HepG2 (cell line): ENCODE measurements at regions not wholly inside any gene's neighbourhood (a gene's known extent, or its start where the extent isn't known, plus 50 kb on each side); places are given as distances from the start of the nearest gene placed in this dataset.

Source experiments
- AHR ChIP-seq: IDR thresholded peaks from 2 replicates; pipeline ENCODE4 v1.6.1; 2018; ENCODE audit warnings: missing genetic modification reagents, missing compliant biosample characterization
- NFATC3 ChIP-seq: sonication (generic); formaldehyde crosslinking; IDR thresholded peaks from 2 replicates; pipeline ENCODE4 v1.5.1; 2020; ENCODE audit warnings: mild to moderate bottlenecking, missing genetic modification reagents
- RELA ChIP-seq: sonication (generic); formaldehyde crosslinking; IDR thresholded peaks from 2 replicates; pipeline ENCODE4 v1.4.0; 2020; ENCODE audit warnings: missing genetic modification reagents
- RXRA ChIP-seq: sonication (generic); formaldehyde crosslinking; IDR thresholded peaks from 2 replicates; pipeline ENCODE4 v1.5.1; 2020; ENCODE audit warnings: missing genetic modification reagents
- SOX5 ChIP-seq: IDR thresholded peaks from 2 replicates; pipeline ENCODE4 v1.6.1; 2016; ENCODE audit warnings: borderline replicate concordance
- ZNF30 ChIP-seq: sonication (generic); formaldehyde crosslinking; IDR thresholded peaks from 2 replicates; pipeline ENCODE4 v1.5.0; 2020; ENCODE audit warnings: mild to moderate bottlenecking, missing genetic modification reagents
- ZNF557 ChIP-seq: sonication (generic); formaldehyde crosslinking; IDR thresholded peaks from 2 replicates; pipeline ENCODE4 v1.4.0; 2020; ENCODE audit warnings: missing genetic modification reagents
- ZNF850 ChIP-seq: sonication (generic); formaldehyde crosslinking; conservative IDR thresholded peaks from 2 replicates; pipeline ENCODE4 v1.9.0; 2021; ENCODE audit warnings: mild to moderate bottlenecking, missing genetic modification reagents
- ZSCAN22 ChIP-seq: sonication (generic); formaldehyde crosslinking; IDR thresholded peaks from 2 replicates; pipeline ENCODE4 v1.4.0; 2020; ENCODE audit warnings: mild to moderate bottlenecking, missing genetic modification reagents
- TF ChIP-seq, protein P1 (sequence below): sonication (generic); formaldehyde crosslinking; IDR thresholded peaks from 2 replicates; pipeline ENCODE4 v1.5.0; 2020; ENCODE audit warnings: mild to moderate bottlenecking, missing genetic modification reagents, borderline replicate concordance
- TF ChIP-seq, protein P2 (sequence below): sonication (generic); formaldehyde crosslinking; IDR thresholded peaks from 2 replicates; pipeline ENCODE4 v1.4.0; 2020; ENCODE audit warnings: mild to moderate bottlenecking, missing genetic modification reagents
- TF ChIP-seq, protein P3 (sequence below): sonication (generic); formaldehyde crosslinking; IDR thresholded peaks from 2 replicates; pipeline ENCODE4 v1.4.0; 2020; ENCODE audit warnings: low read depth, mild to moderate bottlenecking, missing genetic modification reagents
- TF ChIP-seq, protein P4 (sequence below): sonication (generic); formaldehyde crosslinking; IDR thresholded peaks from one replicate; pipeline ENCODE4 v1.5.1; 2020; ENCODE audit warnings: mild to moderate bottlenecking, missing genetic modification reagents; ENCODE audit errors: not compliant biosample characterization

DNA sequence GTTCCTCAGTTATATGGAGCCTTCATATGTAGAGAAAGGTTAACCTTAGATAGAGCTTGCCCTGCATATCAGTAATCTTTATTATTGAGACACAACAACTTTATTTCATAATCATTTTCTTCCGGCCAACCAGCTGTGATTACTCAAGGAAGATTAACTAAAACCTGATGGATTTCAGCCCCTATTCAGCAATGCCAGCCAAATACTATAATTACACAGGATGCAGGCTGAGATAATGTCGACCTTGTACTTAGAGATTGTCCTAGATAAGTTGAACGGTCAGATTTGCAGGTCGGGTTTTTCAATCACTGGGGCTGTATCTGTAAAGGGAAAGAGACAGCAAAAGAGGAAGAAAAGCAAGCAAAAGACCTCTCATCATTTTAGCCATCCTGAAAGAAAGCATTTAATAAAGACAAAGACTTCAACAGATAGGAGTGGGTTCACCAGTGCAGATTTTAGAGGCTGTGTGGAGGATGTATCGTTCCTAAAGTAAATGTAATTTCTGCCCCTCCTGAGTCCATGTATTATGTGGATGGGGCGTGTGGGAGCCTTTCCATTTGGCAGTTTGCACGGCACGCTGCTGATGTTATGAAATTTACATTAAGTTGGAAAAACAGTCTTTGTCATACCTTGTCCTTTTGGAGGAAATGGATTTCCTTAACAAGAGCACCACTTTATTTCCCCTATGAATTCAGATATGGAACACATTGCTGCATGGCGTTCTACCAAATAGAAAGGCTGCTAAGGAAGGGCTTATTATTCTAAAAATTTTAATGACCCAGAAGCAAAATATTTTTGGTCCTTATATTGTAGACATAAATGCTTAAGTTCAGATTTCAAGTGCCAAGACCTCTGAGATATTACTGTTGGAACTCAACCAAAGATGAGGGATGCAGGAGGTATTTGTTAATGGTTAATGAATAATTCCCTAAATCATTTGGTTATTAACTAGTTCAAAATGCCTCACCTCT, 496.7 kb downstream of the SPRY1 start (continued):
- TF ChIP-seq, protein P1, sequence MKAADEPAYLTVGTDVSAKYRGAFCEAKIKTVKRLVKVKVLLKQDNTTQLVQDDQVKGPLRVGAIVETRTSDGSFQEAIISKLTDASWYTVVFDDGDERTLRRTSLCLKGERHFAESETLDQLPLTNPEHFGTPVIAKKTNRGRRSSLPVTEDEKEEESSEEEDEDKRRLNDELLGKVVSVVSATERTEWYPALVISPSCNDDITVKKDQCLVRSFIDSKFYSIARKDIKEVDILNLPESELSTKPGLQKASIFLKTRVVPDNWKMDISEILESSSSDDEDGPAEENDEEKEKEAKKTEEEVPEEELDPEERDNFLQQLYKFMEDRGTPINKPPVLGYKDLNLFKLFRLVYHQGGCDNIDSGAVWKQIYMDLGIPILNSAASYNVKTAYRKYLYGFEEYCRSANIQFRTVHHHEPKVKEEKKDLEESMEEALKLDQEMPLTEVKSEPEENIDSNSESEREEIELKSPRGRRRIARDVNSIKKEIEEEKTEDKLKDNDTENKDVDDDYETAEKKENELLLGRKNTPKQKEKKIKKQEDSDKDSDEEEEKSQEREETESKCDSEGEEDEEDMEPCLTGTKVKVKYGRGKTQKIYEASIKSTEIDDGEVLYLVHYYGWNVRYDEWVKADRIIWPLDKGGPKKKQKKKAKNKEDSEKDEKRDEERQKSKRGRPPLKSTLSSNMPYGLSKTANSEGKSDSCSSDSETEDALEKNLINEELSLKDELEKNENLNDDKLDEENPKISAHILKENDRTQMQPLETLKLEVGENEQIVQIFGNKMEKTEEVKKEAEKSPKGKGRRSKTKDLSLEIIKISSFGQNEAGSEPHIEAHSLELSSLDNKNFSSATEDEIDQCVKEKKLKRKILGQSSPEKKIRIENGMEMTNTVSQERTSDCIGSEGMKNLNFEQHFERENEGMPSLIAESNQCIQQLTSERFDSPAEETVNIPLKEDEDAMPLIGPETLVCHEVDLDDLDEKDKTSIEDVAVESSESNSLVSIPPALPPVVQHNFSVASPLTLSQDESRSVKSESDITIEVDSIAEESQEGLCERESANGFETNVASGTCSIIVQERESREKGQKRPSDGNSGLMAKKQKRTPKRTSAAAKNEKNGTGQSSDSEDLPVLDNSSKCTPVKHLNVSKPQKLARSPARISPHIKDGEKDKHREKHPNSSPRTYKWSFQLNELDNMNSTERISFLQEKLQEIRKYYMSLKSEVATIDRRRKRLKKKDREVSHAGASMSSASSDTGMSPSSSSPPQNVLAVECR (CRISPR knock-in tag), result no peak
- TF ChIP-seq RELA (CRISPR knock-in tag) (no peak), RXRA (CRISPR knock-in tag) (no peak), ZSCAN22 (CRISPR knock-in tag) (no peak), NFATC3 (no peak), SOX5 (CRISPR knock-in tag) (no peak; the same call in 1 of the 2 replicates), ZNF557 (no peak), AHR (CRISPR knock-in tag) (no peak), ZNF850 (no peak), ZNF30 (CRISPR knock-in tag) (no peak)
- TF ChIP-seq, protein P2, sequence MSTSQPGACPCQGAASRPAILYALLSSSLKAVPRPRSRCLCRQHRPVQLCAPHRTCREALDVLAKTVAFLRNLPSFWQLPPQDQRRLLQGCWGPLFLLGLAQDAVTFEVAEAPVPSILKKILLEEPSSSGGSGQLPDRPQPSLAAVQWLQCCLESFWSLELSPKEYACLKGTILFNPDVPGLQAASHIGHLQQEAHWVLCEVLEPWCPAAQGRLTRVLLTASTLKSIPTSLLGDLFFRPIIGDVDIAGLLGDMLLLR (CRISPR knock-in tag), result no peak
- TF ChIP-seq, protein P3, sequence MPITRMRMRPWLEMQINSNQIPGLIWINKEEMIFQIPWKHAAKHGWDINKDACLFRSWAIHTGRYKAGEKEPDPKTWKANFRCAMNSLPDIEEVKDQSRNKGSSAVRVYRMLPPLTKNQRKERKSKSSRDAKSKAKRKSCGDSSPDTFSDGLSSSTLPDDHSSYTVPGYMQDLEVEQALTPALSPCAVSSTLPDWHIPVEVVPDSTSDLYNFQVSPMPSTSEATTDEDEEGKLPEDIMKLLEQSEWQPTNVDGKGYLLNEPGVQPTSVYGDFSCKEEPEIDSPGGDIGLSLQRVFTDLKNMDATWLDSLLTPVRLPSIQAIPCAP, result no peak
- TF ChIP-seq, protein P4, sequence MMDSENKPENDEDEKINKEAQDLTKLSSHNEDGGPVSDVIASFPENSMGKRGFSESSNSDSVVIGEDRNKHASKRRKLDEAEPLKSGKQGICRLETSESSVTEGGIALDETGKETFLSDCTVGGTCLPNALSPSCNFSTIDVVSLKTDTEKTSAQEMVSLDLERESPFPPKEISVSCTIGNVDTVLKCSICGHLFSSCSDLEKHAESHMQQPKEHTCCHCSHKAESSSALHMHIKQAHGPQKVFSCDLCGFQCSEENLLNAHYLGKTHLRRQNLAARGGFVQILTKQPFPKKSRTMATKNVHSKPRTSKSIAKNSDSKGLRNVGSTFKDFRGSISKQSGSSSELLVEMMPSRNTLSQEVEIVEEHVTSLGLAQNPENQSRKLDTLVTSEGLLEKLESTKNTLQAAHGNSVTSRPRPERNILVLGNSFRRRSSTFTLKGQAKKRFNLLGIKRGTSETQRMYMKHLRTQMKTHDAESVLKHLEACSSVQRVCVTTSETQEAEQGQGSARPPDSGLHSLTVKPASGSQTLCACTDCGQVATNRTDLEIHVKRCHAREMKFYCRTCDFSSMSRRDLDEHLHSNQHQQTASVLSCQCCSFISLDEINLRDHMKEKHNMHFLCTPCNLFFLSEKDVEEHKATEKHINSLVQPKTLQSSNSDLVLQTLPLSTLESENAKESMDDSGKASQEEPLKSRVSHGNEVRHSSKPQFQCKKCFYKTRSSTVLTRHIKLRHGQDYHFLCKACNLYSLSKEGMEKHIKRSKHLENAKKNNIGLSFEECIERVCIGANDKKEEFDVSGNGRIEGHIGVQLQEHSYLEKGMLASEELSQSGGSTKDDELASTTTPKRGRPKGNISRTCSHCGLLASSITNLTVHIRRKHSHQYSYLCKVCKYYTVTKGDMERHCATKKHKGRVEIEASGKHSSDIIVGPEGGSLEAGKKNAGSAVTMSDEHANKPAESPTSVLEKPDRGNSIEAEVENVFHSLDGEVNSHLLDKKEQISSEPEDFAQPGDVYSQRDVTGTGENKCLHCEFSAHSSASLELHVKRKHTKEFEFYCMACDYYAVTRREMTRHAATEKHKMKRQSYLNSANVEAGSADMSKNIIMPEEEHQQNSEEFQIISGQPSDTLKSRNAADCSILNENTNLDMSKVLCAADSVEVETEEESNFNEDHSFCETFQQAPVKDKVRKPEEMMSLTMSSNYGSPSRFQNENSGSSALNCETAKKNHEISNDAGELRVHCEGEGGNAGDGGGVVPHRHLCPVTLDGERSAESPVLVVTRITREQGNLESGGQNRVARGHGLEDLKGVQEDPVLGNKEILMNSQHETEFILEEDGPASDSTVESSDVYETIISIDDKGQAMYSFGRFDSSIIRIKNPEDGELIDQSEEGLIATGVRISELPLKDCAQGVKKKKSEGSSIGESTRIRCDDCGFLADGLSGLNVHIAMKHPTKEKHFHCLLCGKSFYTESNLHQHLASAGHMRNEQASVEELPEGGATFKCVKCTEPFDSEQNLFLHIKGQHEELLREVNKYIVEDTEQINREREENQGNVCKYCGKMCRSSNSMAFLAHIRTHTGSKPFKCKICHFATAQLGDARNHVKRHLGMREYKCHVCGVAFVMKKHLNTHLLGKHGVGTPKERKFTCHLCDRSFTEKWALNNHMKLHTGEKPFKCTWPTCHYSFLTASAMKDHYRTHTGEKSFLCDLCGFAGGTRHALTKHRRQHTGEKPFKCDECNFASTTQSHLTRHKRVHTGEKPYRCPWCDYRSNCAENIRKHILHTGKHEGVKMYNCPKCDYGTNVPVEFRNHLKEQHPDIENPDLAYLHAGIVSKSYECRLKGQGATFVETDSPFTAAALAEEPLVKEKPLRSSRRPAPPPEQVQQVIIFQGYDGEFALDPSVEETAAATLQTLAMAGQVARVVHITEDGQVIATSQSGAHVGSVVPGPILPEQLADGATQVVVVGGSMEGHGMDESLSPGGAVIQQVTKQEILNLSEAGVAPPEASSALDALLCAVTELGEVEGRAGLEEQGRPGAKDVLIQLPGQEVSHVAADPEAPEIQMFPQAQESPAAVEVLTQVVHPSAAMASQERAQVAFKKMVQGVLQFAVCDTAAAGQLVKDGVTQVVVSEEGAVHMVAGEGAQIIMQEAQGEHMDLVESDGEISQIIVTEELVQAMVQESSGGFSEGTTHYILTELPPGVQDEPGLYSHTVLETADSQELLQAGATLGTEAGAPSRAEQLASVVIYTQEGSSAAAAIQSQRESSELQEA (CRISPR knock-in tag), result no peak
